Uterus (tissue), 3 donors: ENCODE measurements at regions not wholly inside any gene's neighbourhood (a gene's known extent, or its start where the extent isn't known, plus 50 kb on each side); places are given as distances from the start of the nearest gene placed in this dataset.
A peak's percentile ranks its signal among the peaks of the same experiment; 100 is the strongest.

Experiments
- DNase-seq, 2 donors: peaks; one replicate each; pipeline ENCODE4 v3.0.0-alpha.2; 2019 to 2020
- H3K27ac ChIP-seq, 2 donors: fragments of 200-600 bp; sonication (generic); 1 replicate in 1 of 2; 2 replicates in 1 of 2; pipeline ENCODE4 v1.5.1; 2016 to 2018
- H3K27me3 ChIP-seq, 2 donors: fragments of 200-600 bp; sonication (generic); one replicate each; pipeline ENCODE4 v1.5.1; 2018 to 2019; ENCODE audit warnings: control low read depth in 1 of 2
- H3K36me3 ChIP-seq, 2 donors: fragments of 200-600 bp; sonication (generic); one replicate each; pipeline ENCODE4 v1.5.1; 2019; ENCODE audit warnings: control low read depth in 1 of 2
- H3K4me1 ChIP-seq, 2 donors: fragments of 200-600 bp; sonication (generic); one replicate each; pipeline ENCODE4 v1.5.1; 2018 to 2019; ENCODE audit warnings: control low read depth in 1 of 2
- H3K4me3 ChIP-seq, 2 donors: fragments of 200-600 bp; sonication (generic); 1 replicate in 1 of 2; 2 replicates in 1 of 2; pipeline ENCODE4 v1.5.1; 2018 to 2019; ENCODE audit warnings: mild to moderate bottlenecking in 1 of 2
- H3K9me3 ChIP-seq, 2 donors: fragments of 200-600 bp; sonication (generic); one replicate each; pipeline ENCODE4 v1.5.1; 2019; ENCODE audit warnings: control low read depth in 1 of 2
- POLR2A ChIP-seq, 2 donors: fragments of 450-650 bp; IDR thresholded peaks; one replicate each; pipeline ENCODE4 v1.6.1; 2016; ENCODE audit warnings: antibody characterized with exemption in 2 of 2, mild to moderate bottlenecking in 1 of 2, moderate library complexity in 1 of 2
- intact Hi-C: fragments of 100-400 bp; cut with DNase I; formaldehyde crosslinking; loops from one replicate; pipeline ENCODE4 v1.15.1; 2023; ENCODE audit warnings: low total_unique reads
- TF ChIP-seq, protein P1 (sequence below), 4 experiments: fragments of 200-600 bp in 2 of 4; fragments of 450-650 bp in 2 of 4; sonication (generic) in 2 of 4; IDR thresholded peaks; one replicate each; pipeline ENCODE4 v1.5.1; 2016 to 2019; ENCODE audit warnings: antibody characterized with exemption in 4 of 4, mild to moderate bottlenecking in 2 of 4, moderate library complexity in 1 of 4
- donor health status: DM: yes; HTN: yes; CAD: no.

DNA sequence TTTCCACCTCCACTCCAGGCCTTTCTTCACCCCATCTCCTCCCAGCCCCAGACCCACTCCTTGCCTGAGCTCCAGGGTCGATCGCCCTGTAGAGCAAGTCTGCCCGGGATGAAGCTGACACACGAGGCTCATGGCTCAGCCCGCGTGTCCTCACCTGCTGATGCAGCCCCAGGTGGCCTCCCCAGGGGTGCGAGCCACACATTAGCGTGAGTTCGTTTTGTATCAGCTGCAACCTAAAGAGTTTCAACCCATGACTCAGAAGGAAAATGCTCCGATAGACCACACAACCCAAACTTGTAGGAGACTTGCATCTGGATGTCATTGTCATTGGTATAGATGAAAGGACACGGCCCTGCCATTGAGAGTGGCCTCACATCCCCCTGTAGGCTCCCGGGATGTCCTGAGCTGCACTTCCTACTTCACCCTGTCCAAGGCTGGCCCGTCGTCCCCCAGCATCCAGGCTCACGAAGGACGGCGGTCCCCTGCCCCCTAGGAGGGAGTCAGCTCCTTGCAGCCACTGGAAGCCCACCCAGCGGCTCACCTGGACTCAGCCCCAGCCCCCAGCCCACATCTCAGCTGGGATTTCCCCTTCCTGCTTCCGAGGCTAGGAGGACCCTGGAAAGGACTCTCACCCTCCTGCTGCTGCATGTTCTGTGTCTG lies 97.7 kb downstream of the HTR5A start:
- H3K36me3 ChIP-seq, result no peaks in the 10 kb centered on the region
- intact Hi-C loops, result no loop called here
- TF ChIP-seq POLR2A (IDR thresholded peaks at IDR 0.05), result no peak
- TF ChIP-seq, protein P1, sequence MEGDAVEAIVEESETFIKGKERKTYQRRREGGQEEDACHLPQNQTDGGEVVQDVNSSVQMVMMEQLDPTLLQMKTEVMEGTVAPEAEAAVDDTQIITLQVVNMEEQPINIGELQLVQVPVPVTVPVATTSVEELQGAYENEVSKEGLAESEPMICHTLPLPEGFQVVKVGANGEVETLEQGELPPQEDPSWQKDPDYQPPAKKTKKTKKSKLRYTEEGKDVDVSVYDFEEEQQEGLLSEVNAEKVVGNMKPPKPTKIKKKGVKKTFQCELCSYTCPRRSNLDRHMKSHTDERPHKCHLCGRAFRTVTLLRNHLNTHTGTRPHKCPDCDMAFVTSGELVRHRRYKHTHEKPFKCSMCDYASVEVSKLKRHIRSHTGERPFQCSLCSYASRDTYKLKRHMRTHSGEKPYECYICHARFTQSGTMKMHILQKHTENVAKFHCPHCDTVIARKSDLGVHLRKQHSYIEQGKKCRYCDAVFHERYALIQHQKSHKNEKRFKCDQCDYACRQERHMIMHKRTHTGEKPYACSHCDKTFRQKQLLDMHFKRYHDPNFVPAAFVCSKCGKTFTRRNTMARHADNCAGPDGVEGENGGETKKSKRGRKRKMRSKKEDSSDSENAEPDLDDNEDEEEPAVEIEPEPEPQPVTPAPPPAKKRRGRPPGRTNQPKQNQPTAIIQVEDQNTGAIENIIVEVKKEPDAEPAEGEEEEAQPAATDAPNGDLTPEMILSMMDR (IDR thresholded peaks at IDR 0.05), result no peak
- H3K4me3 ChIP-seq, result no peak overlapping the region
- no peaks in the 10 kb centered on the region for H3K9me3 ChIP-seq
- H3K27ac ChIP-seq, result peak overlapping the region in 1 of 2 donors; percentile 74
- no peak for DNase-seq
- no peaks in the 10 kb centered on the region for H3K4me1 ChIP-seq
- no peaks in the 10 kb centered on the region for H3K27me3 ChIP-seq

DNA sequence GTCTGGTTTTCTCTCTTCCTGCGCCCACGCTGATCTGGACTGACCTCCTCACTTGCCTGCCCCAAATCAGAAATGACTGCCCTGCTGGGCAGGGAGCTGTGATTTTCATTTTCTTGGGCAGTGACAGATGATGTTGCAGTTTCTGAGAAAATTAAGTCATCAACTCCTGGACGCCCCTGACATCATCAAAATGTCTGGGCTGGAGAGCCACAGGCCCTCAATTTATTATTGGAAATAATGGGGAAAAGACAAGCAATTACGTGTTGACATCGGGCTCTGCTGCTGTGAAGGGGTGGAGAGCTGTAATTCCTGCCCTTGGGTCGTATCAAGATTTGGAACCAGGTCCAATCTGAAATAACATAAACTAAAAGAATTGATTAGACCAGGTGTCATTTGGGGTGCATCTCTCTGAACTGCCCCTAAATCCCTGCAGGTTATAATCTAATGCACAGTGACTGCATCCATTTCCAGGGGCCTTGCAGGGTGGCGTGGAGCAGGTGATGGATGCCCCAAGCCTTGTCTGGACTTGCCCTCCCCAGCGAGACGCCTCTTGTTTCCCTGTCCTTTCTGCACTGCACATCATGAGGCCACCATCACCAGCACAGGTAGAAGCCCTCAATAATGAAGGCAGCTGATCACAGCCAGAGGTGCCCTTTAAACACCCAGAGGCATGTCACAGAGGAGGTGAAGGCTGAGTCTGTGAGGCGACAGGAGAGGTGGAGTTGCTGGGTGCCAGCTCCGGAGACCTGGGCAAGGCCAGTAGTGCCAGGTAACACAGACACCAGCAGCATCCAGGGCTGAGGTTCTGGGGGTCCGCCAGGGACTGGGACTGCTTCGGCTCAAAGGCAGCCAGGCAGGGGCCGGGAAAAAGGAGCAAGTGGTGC lies 98.7 kb downstream of the HTR5A start:
- Histone ChIP-seq H3K27ac (no peak overlapping the region), H3K4me3 (no peak overlapping the region), H3K36me3 (no peaks in the 10 kb centered on the region), H3K4me1 (no peaks in the 10 kb centered on the region), H3K27me3 (no peaks in the 10 kb centered on the region), H3K9me3 (no peaks in the 10 kb centered on the region)
- TF ChIP-seq, protein P1 (IDR thresholded peaks at IDR 0.05), result no peak
- TF ChIP-seq POLR2A (IDR thresholded peaks at IDR 0.05), result no peak
- DNase-seq, result no peak
- intact Hi-C loops, result no loop called here

DNA sequence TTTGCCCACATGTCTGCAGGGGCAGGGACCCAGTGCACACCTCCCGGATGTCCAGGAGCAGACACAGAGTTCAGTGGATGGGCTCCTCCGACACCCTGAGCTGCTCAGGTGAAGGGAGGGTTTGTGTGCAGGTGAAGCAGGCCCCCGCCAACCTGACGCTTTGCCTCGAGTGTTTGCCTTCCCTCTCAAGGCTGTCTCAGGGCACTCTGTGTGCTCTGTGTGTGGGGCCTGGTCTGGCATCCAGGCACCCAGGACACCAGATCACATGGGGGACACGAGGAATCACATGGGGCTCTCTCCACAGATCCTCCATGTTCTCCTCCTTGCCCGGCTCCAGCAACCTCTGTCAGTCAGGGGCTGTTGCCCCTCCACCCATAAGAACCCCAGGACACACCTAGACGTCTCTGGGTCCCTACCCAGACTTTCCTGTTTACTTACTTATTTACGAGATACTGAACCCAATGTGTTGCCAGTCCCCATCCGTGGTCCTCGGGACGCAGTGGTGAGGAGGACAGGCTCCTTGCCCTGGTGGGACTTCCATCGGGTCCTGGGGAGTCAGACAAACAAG lies 99.5 kb downstream of the HTR5A start:
- H3K9me3 ChIP-seq, result no peaks in the 10 kb centered on the region
- DNase-seq, result no peak

DNA sequence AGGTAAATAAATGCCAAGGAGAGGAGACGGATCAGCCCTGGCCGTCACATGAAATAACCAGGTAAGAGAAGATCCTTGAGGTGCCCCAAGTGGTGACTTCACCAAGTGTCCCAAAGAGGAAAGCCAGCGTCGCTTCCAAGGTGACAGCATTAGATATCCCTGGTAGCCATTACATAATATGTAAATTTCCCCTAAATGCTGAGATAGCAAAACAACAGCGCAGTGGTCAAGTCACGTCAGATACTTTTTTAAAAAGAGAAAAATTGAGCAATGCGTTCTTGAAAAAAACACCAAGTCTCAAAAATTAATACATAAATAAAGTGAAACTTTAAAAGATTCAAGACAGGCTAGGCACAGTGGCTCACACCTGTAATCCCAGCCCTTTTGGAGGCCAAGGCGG lies 100.2 kb downstream of the HTR5A start:
- H3K27ac ChIP-seq, result no peak overlapping the region
- H3K36me3 ChIP-seq, result no peaks in the 10 kb centered on the region
- H3K4me3 ChIP-seq, result no peak overlapping the region
- TF ChIP-seq, protein P1 (IDR thresholded peaks at IDR 0.05), result no peak
- no peak for TF ChIP-seq POLR2A (IDR thresholded peaks at IDR 0.05)
- no peaks in the 10 kb centered on the region for H3K27me3 ChIP-seq
- H3K4me1 ChIP-seq, result no peaks in the 10 kb centered on the region
- intact Hi-C loops, result no loop called here
- no peak for DNase-seq
- H3K9me3 ChIP-seq, result no peaks in the 10 kb centered on the region

More for the DNA sequence above, 99.5 kb downstream of the HTR5A start:
- Histone ChIP-seq H3K36me3 (no peaks in the 10 kb centered on the region), H3K27me3 (no peaks in the 10 kb centered on the region), H3K4me3 (no peak overlapping the region), H3K4me1 (no peaks in the 10 kb centered on the region), H3K27ac (no peak overlapping the region)
- intact Hi-C loops, result no loop called here
- TF ChIP-seq POLR2A (IDR thresholded peaks at IDR 0.05), result no peak
- TF ChIP-seq, protein P1 (IDR thresholded peaks at IDR 0.05), result no peak

DNA sequence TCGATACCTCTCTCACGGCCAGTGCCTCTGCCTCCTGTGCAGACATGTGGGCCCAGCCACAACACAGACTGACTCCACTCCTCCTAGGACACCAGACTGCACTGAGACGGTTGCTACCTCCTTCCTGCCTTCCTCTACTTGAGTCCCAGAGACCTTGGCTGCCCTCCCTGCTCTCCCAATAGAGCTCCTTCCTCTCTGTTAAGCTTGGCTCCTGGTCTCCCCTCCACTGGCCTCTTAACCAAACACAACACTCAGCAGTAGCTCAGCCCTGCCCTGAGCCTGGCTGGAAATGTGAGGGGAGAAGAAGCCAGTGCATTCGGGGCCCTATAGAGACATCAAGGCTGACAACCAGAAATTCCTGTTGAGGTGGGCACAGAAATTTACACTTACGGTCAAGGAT lies 102.0 kb downstream of the HTR5A start:
- no peaks in the 10 kb centered on the region for H3K36me3 ChIP-seq
- H3K4me1 ChIP-seq, result no peaks in the 10 kb centered on the region
- H3K27me3 ChIP-seq, result no peaks in the 10 kb centered on the region
- H3K27ac ChIP-seq, result no peak overlapping the region
- no peaks in the 10 kb centered on the region for H3K9me3 ChIP-seq
- intact Hi-C loops, result no loop called here
- TF ChIP-seq, protein P1 (IDR thresholded peaks at IDR 0.05), result no peak
- TF ChIP-seq POLR2A (IDR thresholded peaks at IDR 0.05), result no peak
- DNase-seq, result no peak
- no peak overlapping the region for H3K4me3 ChIP-seq
